ENCODE measurements at regions not wholly inside any gene's neighbourhood (a gene's known extent, or its start where the extent isn't known, plus 50 kb on each side); places are given as distances from the start of the nearest gene placed in this dataset.
"Not testable (repeated sequence)": the region's sequence is repeated elsewhere in the genome, so short reads cannot be mapped to it uniquely, and the experiment has no call there.

DNA sequence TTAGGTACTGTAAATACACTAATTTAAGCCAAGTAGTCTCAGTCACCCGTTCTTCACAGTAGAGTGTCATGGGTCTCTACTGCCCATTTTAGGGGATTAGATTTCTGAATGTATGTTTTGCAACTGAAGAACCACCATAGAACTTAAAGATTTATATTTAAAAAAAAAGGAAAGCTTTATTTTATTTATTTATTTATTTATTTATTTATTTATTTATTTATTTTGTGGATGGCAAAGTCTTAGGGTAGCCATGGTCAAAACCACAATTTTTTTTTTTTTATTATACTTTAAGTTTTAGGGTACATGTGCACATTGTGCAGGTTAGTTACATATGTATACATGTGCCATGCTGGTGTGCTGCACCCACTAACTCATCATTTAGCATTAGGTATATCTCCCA, 960.4 kb upstream of the COX7C start:
- DNase-seq = not testable (repeated sequence)

- not testable (repeated sequence) for DNase-seq
Measured at GRCh38 chr5:85662969-85663707, 954.6 kb upstream of the COX7C start.

DNA sequence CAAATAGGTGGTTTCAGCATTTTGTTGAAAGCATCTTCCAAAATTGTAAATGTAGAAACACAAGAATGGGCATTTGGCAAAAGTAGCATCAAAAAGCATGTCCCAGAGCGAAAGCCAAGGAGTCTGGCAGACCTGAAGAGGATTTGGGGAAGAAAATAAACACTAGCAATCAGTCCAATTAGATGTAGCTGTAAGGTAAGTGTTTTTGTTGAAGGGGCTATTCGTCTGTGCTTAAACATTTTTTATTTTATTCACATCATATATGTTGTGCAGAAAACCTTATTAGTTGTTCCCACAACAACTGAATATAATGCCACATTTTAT, 954.1 kb upstream of the COX7C start:
- no peak for DNase-seq

DNA sequence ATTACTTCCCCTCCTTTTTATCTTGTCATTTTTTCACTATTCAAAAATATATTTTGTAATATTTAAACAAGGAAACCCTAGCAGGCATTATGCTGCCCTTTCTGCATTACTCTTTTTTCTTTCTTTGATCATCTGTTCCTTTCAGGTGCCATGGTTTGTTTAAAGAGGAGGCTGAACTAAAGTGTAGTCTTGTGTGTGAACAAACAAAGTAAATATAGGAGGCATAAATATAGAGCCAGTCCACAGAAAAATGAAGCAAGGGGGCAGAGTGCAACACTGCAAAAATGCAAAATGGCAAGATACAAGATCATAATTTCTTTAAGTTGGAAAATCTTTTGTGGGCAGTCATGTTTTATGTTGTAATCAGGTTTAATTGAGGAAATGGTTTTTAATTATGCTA, 947.3 kb upstream of the COX7C start:
- DNase-seq = no peak

- DNase-seq = peak; percentile 3
Measured at GRCh38 chr5:85671223-85671970, 946.3 kb upstream of the COX7C start.

GRCh38 chr5:85681871-85682270, 935.9 kb upstream of the COX7C start:
- DNase-seq = no peak

DNA sequence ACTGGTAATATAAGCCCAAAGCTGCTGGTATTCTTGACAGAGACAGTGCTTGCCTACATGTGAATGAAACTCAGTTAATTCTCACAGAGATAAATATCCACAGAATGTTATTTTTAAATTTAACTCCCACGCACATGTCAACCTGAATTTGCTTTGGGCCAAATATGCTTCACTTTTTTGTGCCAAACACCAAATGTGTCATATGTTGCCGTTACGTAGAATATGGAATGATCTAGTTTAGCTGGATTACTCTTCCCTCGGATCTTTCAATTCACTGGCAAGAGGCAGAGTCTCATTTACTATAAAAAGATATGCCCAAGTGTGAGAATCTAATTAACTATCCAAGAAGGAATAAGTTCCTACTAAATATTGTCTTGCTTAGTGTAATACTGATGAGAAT, 933.4 kb upstream of the COX7C start:
- DNase-seq = no peak

GRCh38 chr5:85703296-85703695, 914.4 kb upstream of the COX7C start:
- DNase-seq = no peak

- DNase-seq = no peak
Measured at GRCh38 chr5:85709728-85710127, 908.0 kb upstream of the COX7C start.

- no peak for DNase-seq
Measured at GRCh38 chr5:85716344-85717202, 901.2 kb upstream of the COX7C start.

DNA sequence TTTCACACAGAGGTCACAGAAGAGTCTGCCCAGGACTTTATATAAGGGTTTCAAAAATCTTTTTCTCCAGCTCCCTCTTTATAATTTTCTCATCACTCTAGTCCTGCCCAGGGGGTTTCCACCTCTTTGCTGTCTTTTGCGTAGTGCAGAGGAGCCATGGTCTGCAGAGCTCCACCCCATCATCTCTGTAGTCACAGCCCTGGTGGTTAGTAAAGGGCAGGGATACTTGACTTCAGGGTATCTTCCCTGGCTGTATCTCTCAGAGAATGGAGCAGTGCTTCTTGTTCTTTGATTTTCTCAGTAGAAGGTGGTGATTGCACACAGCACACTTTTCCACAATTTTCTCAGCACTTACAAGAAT, 900.6 kb upstream of the COX7C start:
- DNase-seq = no peak

DNA sequence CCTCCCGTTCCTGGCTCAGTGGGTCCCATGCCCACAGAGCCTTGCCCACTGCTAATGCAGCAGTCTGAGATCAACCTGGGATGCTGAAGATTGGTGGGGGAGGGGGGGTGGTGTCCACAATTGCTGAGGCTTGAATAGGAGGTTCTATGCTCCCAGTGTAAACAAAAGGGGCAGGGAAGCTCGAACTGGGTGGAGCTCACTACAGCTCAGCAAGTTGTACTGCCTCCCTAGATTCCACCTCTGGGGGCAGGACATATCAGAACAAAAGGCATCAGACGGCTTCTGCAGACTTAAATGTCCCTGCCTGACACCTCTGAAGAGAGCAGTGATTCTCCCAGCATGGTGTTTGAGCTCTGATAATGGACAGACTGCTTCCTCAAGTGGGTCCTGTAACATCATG, 885.6 kb upstream of the COX7C start:
- no peak for DNase-seq

DNA sequence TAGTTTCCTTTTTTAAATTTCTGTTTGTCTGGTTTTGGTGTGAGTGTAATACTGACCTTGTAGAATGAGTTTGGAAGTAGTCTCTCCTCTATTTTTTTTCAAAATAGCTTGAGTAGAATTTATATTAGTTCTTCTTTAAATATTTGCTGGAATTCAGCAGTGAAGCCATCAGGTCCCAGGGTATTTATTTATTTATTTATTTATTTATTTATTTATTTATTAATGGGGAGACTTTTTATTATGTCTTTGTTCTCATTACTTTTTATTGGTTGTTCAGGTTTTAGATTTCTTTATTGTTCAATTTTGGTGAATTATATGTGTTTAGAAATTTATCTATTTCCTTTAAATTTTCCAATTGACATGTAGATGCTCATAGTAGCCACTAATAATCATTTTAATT, 875.8 kb upstream of the COX7C start:
- no peak for DNase-seq

- DNase-seq = no peak
Measured at GRCh38 chr5:85760519-85760918, 857.2 kb upstream of the COX7C start.

DNA sequence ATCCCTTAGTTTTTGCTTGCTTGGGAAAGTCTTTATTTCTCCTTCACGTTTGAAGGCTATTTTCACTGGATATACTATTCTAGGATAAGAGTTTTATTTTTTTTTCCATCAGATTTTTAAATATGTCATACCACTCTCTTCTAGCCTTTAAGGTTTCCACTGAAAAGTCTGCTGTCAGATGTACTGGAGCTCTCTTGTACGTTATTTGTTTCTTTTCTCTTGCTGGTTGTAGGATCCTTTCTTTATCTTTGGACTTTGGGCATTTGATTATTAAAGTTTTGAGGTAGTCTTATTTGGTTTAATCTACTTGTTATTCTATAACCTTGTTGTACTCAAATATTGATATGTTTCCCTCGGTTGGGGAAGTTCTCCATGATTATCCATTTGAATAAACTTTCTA, 848.4 kb upstream of the COX7C start:
- no peak for DNase-seq

GRCh38 chr5:85784746-85785145, 833.0 kb upstream of the COX7C start:
- DNase-seq = no peak

DNA sequence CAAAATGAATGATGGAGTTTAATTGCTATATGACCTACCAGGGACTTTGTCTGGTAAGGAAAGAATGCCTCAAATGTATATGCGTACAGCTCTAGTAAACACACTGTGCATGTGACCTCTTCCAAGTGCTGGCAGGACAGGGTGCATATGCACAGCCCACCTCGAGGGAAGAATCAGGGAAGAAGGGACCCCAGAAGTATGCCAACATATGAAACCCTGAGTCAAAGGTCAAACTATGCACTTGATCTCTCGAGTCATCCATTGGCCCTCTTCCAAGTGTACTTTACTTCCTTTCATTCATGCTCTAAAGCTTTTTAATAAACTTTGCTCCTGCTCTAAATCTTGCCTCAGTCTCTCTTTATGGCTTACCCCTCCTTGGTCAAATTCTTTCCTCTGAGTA, 804.6 kb upstream of the COX7C start:
- no peak for DNase-seq

DNA sequence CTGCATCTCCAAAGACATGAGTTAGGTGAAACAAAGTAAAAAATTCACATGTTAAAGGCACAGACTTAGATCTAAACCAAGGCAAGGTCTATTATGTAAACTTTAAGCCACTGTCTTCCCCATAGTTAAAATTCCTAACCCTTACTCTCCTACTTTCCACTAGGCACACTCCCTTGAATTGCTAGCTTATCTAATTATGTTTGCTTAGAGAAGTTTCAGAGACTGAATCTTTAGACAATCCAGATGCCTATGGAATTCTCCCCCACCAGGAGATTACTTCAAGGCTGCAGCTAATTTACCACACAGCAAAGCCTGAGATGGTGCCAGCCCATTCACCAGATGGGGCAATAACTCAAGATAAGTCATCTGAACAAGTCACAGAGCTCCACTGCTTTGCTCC, 803.1 kb upstream of the COX7C start:
- DNase-seq = no peak

DNA sequence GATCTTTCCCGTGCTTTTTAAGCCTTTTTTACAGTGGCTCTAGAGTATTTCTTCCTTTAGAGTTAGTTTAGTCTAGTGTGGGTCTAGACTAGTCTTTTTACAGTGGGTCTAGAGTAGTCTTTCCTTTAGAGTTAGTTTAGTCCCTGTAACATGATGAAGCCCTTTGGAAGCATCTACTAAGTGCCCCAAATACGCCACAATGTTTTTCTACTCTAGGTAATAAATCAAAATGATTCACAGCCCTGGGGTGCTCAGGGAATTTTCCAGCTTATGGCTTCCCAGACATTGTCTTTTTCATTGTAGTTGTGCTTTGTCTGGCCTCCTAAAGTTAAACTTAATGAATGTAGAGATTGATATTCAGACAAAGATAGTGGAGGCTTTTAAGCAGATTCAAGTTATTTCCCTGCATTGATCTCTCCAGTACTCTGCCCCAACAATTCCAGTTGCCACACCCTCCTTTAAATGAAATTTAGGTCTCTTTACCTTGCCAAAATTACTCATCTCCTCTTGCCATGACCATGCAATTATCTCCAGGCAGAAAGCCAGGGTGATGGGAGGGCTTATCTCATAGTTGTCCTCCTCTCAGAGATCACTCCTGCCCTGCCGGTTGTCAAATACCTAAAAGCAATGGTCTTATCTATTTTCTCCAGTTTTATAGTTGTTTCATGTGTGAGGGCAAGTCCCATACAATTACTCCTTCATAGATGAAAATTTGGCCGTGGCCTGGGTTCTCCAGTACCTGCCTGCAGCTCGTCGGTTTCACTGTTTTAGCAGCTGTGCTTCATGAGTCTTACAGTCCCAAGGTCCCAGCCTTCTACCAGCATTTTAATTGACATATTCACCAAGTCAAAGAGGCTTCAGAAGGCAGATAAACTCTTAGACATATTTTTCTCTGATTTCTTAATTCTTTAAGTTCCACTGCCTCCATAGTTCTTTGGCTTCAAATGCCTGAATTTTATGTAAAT, 794.0 kb upstream of the COX7C start:
- DNase-seq = no peak

GRCh38 chr5:85838781-85839180, 779.0 kb upstream of the COX7C start:
- DNase-seq = no peak

DNA sequence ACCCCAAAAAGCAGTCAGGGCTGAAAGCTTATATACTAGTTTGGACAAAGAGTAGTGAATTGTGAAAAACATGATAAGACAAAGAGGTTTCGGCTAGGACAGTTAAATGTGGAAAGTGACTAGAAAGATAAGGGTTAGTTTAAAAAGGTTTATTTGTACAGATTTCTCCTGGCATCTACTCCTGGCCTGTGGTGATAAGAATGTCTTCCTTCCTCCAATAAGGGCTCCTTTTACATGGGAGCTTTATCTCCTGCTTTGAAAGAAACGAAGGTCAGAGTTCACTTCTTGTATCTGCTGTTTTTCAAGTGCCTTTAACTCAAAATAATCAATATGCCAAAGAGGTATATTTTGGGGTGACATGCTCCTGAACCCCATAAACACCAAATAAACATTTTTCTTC, 776.1 kb upstream of the COX7C start:
- no peak for DNase-seq

GRCh38 chr5:85843535-85843934, 774.2 kb upstream of the COX7C start:
- DNase-seq = no peak
